HG03103 (cell line): ENCODE measurements at regions not wholly inside any gene's neighbourhood (a gene's known extent, or its start where the extent isn't known, plus 50 kb on each side); places are given as distances from the start of the nearest gene placed in this dataset.
"Not testable (repeated sequence)": the region's sequence is repeated elsewhere in the genome, so short reads cannot be mapped to it uniquely, and the experiment has no call there.

Source experiments
- ATAC-seq: cut with Tn5 transposase; IDR thresholded peaks from one replicate; pipeline ENCODE4 v1.9.1; 2021; ENCODE audit warnings: low read depth; ENCODE audit not compliant: unreplicated experiment

GRCh38 chr6:85236636-85237035 lies 213.2 kb upstream of the NT5E start:
- no peak for ATAC-seq

DNA sequence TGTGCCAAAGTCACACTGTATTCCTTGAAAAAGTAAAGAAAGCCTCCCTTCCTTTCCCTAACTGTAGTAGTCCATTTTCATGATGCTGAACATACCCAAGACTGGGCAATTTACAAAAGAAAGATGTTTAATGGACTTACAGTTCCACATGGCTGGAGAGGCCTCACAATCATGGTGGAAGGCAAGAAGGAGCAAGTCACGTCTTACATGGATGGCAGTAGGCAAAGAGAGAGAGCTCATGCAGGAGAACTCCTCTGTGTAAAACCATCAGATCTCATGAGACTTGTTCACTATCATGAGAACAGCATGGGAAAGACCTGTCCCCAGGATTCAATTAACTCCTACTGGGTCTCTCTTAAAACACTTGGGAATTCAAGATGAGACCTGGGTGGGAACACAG lies 222.5 kb upstream of the NT5E start:
- not testable (repeated sequence) for ATAC-seq

- ATAC-seq: not testable (repeated sequence)
Measured at GRCh38 chr6:85212794-85213193, 237.1 kb upstream of the NT5E start.

DNA sequence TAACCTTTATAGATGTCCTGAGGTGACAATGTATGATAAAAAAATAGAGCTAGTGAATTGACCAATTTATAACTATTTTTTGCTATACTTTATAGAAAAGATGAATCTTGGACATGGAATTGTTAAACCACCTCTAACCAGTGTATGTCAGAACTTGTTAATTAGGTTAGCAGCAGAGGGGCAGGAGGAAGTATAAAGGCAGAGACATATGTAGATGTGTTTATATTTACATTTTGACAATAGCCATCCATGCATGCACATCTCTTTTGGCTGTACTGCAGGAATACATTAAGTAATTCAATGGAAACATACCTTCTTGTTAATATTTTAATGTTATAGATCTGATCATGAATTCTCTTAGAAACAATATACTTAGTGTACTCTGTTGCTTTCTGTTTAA lies 254.6 kb upstream of the NT5E start:
- no peak for ATAC-seq

DNA sequence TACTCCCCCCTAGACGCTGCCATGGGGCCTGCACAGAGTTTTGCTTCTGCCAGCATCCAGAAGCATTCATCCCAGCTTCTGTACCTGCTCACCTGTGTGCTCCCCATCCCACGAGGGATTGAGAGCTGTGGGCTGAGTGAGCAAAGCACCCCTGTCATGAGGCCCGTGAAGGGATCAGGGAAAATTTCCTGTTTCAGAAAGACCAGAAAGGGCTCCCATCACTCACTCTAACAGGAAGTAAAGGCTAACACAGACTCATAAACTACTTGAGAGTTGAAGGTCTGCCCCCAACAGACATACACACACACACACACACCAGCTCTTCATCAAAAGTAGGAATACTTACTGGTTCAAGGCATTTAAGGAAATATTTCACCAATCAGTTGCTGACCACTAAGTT lies 256.5 kb upstream of the NT5E start:
- no peak for ATAC-seq

- ATAC-seq: no peak
Measured at GRCh38 chr6:85192596-85192995, 257.3 kb upstream of the NT5E start.

- no peak for ATAC-seq
Measured at GRCh38 chr6:85192186-85192585, 257.7 kb upstream of the NT5E start.

DNA sequence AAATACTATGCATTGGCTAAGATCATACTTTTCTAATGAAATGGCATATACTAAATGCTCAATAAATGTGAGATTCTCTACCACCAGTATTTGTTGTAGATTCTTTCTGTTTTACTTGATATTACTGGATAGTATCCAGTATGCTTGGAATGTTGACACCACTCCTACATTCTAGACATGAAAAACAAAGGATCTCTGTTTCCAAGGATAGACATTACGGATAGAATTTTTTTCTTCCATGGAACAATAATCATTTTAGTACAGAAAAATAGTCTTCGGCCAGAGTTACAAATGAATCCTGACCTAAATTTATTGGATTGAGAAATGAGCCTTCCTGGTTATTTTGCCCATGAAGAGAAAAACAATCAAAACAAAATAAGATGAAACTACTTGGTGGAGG lies 258.2 kb upstream of the NT5E start:
- ATAC-seq: no peak

GRCh38 chr6:85186546-85187175 lies 263.2 kb upstream of the NT5E start:
- no peak for ATAC-seq

- no peak for ATAC-seq
Measured at GRCh38 chr6:85185977-85186376, 263.9 kb upstream of the NT5E start.

DNA sequence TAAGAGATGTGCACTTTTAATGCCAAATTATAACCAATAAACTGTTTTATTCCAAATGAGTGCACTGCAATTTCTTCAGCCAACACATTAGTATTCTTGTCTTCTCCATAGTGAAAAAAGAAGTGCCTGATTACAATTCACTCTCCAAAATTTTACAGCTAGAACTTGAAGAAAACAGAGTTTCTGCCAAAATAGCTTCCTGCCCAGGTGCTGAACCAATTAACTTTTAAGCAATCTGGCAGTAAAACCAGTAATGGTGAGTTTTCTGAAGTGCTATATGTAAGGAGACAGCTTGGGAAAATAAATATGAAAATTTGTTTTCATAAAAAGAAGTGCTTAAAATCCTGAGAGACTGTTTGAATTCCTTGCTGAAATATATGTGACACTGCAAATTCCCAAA lies 266.0 kb upstream of the NT5E start:
- ATAC-seq: no peak

- ATAC-seq: no peak
Measured at GRCh38 chr6:85172705-85173104, 277.2 kb upstream of the NT5E start.

- ATAC-seq: no peak
Measured at GRCh38 chr6:85172161-85172560, 277.7 kb upstream of the NT5E start.

DNA sequence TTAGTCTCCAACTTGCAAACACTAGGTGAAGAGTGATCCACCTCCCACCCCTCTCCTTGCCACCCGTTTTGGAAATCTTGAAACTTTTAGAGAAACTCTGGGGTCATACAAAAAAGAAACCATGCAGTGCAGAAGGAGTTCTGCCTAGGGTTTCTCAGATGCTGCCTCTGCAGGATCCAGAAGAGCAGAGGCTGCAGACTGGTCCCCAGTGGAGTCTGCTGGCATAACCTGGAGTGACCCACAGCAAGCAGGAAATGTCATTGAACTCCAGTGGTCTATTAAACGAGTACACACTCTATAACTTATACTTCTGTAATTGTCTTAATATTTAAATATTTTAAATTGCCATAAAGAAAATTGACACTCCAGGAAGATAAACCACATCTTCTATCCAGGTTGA lies 280.7 kb upstream of the NT5E start:
- no peak for ATAC-seq

DNA sequence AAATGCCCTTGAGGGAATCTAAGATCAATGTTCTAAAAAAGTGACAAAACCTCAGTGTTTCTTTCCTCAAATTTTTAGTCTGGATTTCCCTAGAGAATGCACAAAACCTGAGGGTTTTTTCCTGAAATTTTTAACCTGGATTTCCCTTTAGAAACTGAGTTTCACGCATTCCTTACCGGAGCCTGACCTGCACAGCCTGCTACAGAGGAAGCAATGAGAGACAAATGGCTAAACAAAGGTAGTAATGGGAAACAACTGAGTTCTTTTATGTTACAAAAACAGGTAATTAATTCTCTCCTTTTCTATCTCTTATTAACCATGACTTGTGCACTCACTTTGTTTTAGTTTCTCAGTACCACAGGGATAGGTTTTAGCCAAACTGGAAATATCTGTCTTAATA lies 281.7 kb upstream of the NT5E start:
- ATAC-seq: no peak

GRCh38 chr6:85166114-85166741 lies 283.7 kb upstream of the NT5E start:
- no peak for ATAC-seq

DNA sequence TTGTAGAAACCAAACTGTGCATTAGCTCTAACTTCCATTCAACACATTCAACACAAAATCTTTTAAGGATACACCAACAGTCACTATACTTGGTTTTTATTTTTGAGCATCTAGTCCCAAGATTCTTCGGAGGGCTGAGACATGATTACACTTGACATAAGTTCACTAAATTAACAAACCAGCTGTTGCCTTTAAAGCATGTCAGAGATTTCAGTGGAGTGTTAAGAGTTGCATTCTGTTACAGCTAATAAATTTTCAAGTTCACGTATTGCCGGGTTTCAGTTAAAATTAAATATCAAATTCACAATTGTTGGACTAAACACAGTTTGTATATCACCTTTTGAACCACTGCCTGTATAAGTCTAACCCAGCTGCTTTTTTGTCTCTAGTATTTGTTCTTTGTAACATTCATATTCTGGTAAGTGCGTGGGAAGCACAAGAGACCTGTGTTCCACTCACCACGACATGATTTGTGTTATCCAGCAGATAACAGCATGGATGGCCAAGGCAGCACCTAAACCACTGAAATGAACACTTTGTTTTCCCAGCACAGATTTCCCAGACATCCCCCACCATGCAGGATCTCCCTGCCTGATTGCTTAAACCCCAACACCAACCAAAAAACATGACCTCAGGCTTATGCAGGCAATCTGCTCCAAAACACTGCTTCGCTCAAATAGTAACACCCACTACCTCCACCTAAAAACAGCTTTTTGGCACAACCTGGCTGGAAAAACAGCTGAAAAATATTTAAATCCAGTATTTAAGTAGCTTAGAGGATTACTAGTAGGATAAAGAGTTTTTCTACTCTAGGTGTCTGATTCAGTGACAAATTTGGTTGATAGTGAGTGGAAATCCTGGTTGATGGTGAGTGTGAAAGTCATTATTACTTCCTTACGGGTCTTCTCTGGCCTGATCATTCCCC lies 286.5 kb upstream of the NT5E start:
- ATAC-seq: no peak

- no peak for ATAC-seq
Measured at GRCh38 chr6:85157311-85157710, 292.6 kb upstream of the NT5E start.

GRCh38 chr6:85143676-85144075 lies 306.2 kb upstream of the NT5E start:
- no peak for ATAC-seq

GRCh38 chr6:85137865-85138264 lies 312.0 kb upstream of the NT5E start:
- no peak for ATAC-seq

GRCh38 chr6:85136310-85136709 lies 313.6 kb upstream of the NT5E start:
- no peak for ATAC-seq
